GM12891 (cell line): ENCODE measurements at regions not wholly inside any gene's neighbourhood (a gene's known extent, or its start where the extent isn't known, plus 50 kb on each side); places are given as distances from the start of the nearest gene placed in this dataset.

ENCODE experiments used
- POLR2A ChIP-seq: IDR thresholded peaks from 2 replicates; pipeline ENCODE4 v1.6.1; 2011; ENCODE audit warnings: low read depth, low read length, control low read depth
- TAF1 ChIP-seq: IDR thresholded peaks from 2 replicates; pipeline ENCODE4 v1.6.1; 2011; ENCODE audit warnings: low read depth, low read length, control low read depth

GRCh38 chr4:165738571-165738970 is 134.5 kb upstream of the TLL1 start:
- TF ChIP-seq TAF1 (no peak), POLR2A (no peak)
